Tibial artery (tissue), 4 donors: ENCODE measurements at regions not wholly inside any gene's neighbourhood (a gene's known extent, or its start where the extent isn't known, plus 50 kb on each side); places are given as distances from the start of the nearest gene placed in this dataset.

ENCODE experiments used
- DNase-seq, 2 donors: peaks; one replicate each; pipeline ENCODE4 v3.0.0-alpha.2; 2019
- H3K27ac ChIP-seq, 2 donors: fragments of 200-600 bp; sonication (generic) in 1 of 2; 1 replicate in 1 of 2; 2 replicates in 1 of 2; pipeline ENCODE4 v1.5.1; 2018 to 2019; ENCODE audit warnings: mild to moderate bottlenecking in 1 of 2
- H3K27me3 ChIP-seq, 2 donors: fragments of 200-600 bp; sonication (generic) in 1 of 2; one replicate each; pipeline versions ENCODE4 v1.5.1 to v1.6.0; 2016 to 2019
- H3K36me3 ChIP-seq, 3 donors: fragments of 200-600 bp; sonication (generic) in 2 of 3; one replicate each; pipeline ENCODE4 v1.5.1; 2016 to 2019; ENCODE audit warnings: mild to moderate bottlenecking in 2 of 3
- H3K4me1 ChIP-seq, 4 donors: fragments of 200-600 bp; sonication (generic) in 2 of 4; 1 replicate in 3 of 4; 2 replicates in 1 of 4; pipeline ENCODE4 v1.5.1; 2016 to 2019
- H3K4me3 ChIP-seq, 2 donors: fragments of 200-600 bp; sonication (generic) in 1 of 2; 1 replicate in 1 of 2; 2 replicates in 1 of 2; pipeline ENCODE4 v1.5.1; 2018 to 2019; ENCODE audit warnings: mild to moderate bottlenecking in 2 of 2
- H3K9me3 ChIP-seq, 3 donors: fragments of 200-600 bp; sonication (generic) in 1 of 3; one replicate each; pipeline ENCODE4 v1.5.1; 2016 to 2019
- CTCF ChIP-seq, 2 experiments: fragments of 200-600 bp in 1 of 2; fragments of 450-650 bp in 1 of 2; IDR thresholded peaks; one replicate each; pipeline ENCODE4 v1.5.1; 2017 to 2019; ENCODE audit warnings: antibody characterized with exemption in 2 of 2, mild to moderate bottlenecking in 1 of 2, moderate library complexity in 1 of 2
- intact Hi-C: fragments of 100-400 bp; cut with DNase I; formaldehyde crosslinking; loops from one replicate; pipeline ENCODE4 v1.15.0; 2023; ENCODE audit warnings: low total_unique reads

GRCh38 chr18:4637876-4638275 lies 182.8 kb upstream of the DLGAP1 start:
- TF ChIP-seq CTCF (IDR thresholded peaks at IDR 0.05): no peak
- no peak for DNase-seq
- intact Hi-C loops: no loop called here

DNA sequence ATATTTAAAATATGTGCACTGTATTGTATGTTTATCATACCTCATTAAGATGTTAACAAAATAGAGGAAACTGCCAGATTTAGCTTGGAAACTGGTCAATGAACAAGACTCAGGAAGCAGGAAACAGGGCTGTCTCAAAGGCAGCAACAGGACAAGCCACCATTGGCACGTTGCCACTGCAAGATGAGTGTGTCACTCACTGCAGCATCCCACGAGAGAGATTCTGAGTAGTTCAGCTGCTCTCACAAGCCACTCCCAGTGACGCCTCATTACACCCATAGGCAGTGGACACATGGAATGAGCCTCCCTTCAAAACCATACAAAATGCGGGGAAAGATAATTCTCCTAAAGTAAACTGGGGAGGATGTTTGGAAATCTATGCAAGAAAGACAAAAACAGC lies 181.9 kb upstream of the DLGAP1 start:
- no peak overlapping the region for H3K4me3 ChIP-seq
- intact Hi-C loops: no loop called here
- no peaks in the 10 kb centered on the region for H3K9me3 ChIP-seq
- no peaks in the 10 kb centered on the region for H3K36me3 ChIP-seq
- no peaks in the 10 kb centered on the region for H3K4me1 ChIP-seq
- TF ChIP-seq CTCF (IDR thresholded peaks at IDR 0.05): no peak
- no peak for DNase-seq
- no peak overlapping the region for H3K27ac ChIP-seq
- H3K27me3 ChIP-seq: no peaks in the 10 kb centered on the region

More at GRCh38 chr18:4637876-4638275, 182.8 kb upstream of the DLGAP1 start:
- Histone ChIP-seq H3K27me3 (no peaks in the 10 kb centered on the region), H3K4me3 (no peak overlapping the region), H3K4me1 (no peaks in the 10 kb centered on the region), H3K36me3 (no peaks in the 10 kb centered on the region), H3K27ac (no peak overlapping the region), H3K9me3 (no peaks in the 10 kb centered on the region)

DNA sequence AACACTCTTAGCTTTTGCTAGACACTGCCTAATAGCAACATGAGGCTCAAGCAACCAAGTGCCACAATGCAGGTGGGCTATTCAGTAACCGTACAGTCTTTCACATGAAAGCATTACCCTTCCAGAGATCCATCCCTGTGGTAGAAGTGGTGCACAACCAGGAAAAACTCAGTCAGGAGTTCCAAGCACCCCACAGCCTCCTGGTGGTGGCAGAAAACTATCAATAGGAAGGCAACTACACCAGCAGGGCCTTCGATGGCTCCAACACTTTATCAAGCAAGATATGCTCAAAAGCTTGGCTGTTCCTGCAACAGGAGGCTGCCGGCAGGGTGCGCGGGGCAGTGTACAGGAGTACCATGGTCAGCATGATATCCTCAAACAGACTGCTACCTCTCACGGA lies 176.1 kb upstream of the DLGAP1 start:
- Histone ChIP-seq H3K4me1 (no peaks in the 10 kb centered on the region), H3K27ac (no peak overlapping the region), H3K4me3 (no peak overlapping the region), H3K27me3 (no peaks in the 10 kb centered on the region), H3K36me3 (no peaks in the 10 kb centered on the region), H3K9me3 (no peaks in the 10 kb centered on the region)
- TF ChIP-seq CTCF (IDR thresholded peaks at IDR 0.05): no peak
- intact Hi-C loops: no loop called here
- no peak for DNase-seq

DNA sequence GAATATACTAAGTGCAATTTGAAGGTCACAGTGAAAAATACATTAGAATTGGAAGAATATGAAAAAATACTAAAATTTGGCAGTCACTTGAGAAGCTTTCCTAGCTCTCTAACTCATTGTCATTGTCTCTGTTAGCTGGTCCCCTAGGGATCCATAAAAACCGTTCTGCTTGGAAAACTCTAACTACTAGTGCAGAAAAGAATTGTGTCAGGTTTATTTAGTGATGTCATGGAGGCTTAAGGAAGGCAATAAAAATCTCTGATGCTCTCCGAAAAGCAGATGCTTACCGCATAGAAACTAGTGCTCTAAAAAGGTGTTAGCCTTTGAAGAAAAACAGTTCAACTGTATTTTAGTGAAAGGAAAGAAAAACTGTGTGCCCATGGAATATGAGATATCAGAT lies 150.1 kb upstream of the DLGAP1 start:
- intact Hi-C loops: no loop called here
- no peak for DNase-seq
- H3K4me1 ChIP-seq: no peaks in the 10 kb centered on the region

GRCh38 chr18:4603955-4604354 lies 148.8 kb upstream of the DLGAP1 start:
- Histone ChIP-seq H3K36me3 (no peaks in the 10 kb centered on the region), H3K4me3 (no peak overlapping the region), H3K27me3 (no peaks in the 10 kb centered on the region), H3K4me1 (no peaks in the 10 kb centered on the region), H3K27ac (no peak overlapping the region), H3K9me3 (no peaks in the 10 kb centered on the region)
- intact Hi-C loops: no loop called here
- DNase-seq: no peak
- no peak for TF ChIP-seq CTCF (IDR thresholded peaks at IDR 0.05)

More for the DNA sequence above, 150.1 kb upstream of the DLGAP1 start:
- no peak overlapping the region for H3K27ac ChIP-seq
- H3K36me3 ChIP-seq: no peaks in the 10 kb centered on the region
- no peaks in the 10 kb centered on the region for H3K9me3 ChIP-seq
- no peaks in the 10 kb centered on the region for H3K27me3 ChIP-seq
- TF ChIP-seq CTCF (IDR thresholded peaks at IDR 0.05): no peak
- no peak overlapping the region for H3K4me3 ChIP-seq

GRCh38 chr18:4599312-4599711 lies 144.2 kb upstream of the DLGAP1 start:
- DNase-seq: no peak
- no peaks in the 10 kb centered on the region for H3K4me1 ChIP-seq
- H3K9me3 ChIP-seq: no peaks in the 10 kb centered on the region
- H3K27me3 ChIP-seq: no peaks in the 10 kb centered on the region
- no peaks in the 10 kb centered on the region for H3K36me3 ChIP-seq
- no peak overlapping the region for H3K4me3 ChIP-seq
- intact Hi-C loops: no loop called here
- no peak for TF ChIP-seq CTCF (IDR thresholded peaks at IDR 0.05)
- H3K27ac ChIP-seq: no peak overlapping the region
